Heart right ventricle (tissue), 16 donors: ENCODE measurements at regions not wholly inside any gene's neighbourhood (a gene's known extent, or its start where the extent isn't known, plus 50 kb on each side); places are given as distances from the start of the nearest gene placed in this dataset.

Source experiments
- ATAC-seq, 8 donors: fragments of 200-7000 bp; cut with Tn5 transposase; one replicate each; pipeline ENCODE4 v1.9.1; 2020; ENCODE audit warnings: mild to moderate bottlenecking in 8 of 8, moderate library complexity in 8 of 8, moderate number of reproducible peaks in 1 of 8
- DNase-seq, 2 donors: peaks; one replicate each; pipeline ENCODE4 v3.0.0-alpha.2; 2020
- H3K27ac ChIP-seq, 10 donors: fragments of 200-600 bp; sonication (generic) in 2 of 10; one replicate each; pipeline versions ENCODE4 v1.5.0 to v1.8.0; 2020 to 2022; ENCODE audit warnings: mild to moderate bottlenecking in 3 of 10
- H3K27me3 ChIP-seq, 7 donors: fragments of 200-600 bp; one replicate each; pipeline ENCODE4 v1.8.0; 2021 to 2022; ENCODE audit warnings: mild to moderate bottlenecking in 2 of 7
- H3K36me3 ChIP-seq, 9 donors: fragments of 200-600 bp; sonication (generic) in 1 of 9; one replicate each; pipeline versions ENCODE4 v1.5.0 to v1.8.0; 2020 to 2022; ENCODE audit warnings: mild to moderate bottlenecking in 2 of 9
- H3K4me1 ChIP-seq, 9 donors: fragments of 200-600 bp; sonication (generic) in 1 of 9; one replicate each; pipeline versions ENCODE4 v1.5.0 to v1.8.0; 2020 to 2022; ENCODE audit warnings: mild to moderate bottlenecking in 4 of 9
- H3K4me3 ChIP-seq, 10 donors: fragments of 200-600 bp; sonication (generic) in 2 of 10; one replicate each; pipeline versions ENCODE4 v1.5.0 to v1.8.0; 2020 to 2022; ENCODE audit warnings: mild to moderate bottlenecking in 7 of 10, moderate library complexity in 2 of 10
- H3K9me3 ChIP-seq, 11 donors: fragments of 200-600 bp in 10 of 11; sonication (generic) in 2 of 11; one replicate each; pipeline versions ENCODE4 v1.5.0 to v1.8.0; 2013 to 2022; ENCODE audit warnings: mild to moderate bottlenecking in 2 of 11, control low read depth in 1 of 11, moderate library complexity in 1 of 11
- WGBS, 2 donors: extraction: QIAGEN DNeasy Blood & Tissue Kit; methylation state at CpG; one replicate each; pipeline ENCODE4 v1.1.7; 2013; ENCODE audit warnings: inconsistent platforms in 1 of 2; 5-methylcytosine and 5-hydroxymethylcytosine counted together
- intact Hi-C, 10 donors: fragments of 100-400 bp; cut with DNase I; formaldehyde crosslinking; loops; one replicate each; pipeline versions ENCODE4 v1.11.1 to v1.14.2; 2022
- TF ChIP-seq, protein P1 (sequence below), 9 donors: fragments of 200-600 bp; sonication (generic) in 2 of 9; IDR thresholded peaks; one replicate each; pipeline versions ENCODE4 v1.5.0 to v1.8.0; 2021 to 2022; ENCODE audit warnings: antibody characterized with exemption in 9 of 9, mild to moderate bottlenecking in 5 of 9, moderate library complexity in 1 of 9
- donor health status: Arrhythmogenic right ventricular cardiomyopathy.
- donor health status: ischemic (EF 13 %, LVEDD 7.1; RV severe dilation, severe dysfunction).
- donor health status: healthy with polysubstance abuse.
- donor health status: DM: no; HTN: yes; CAD: no.
- donor health status: DM: no; HTN: no; CAD: no.
- donor health status: ischemic (EF 25% LVEDD 6.9; RV normal size, moderate dysfunction).
- donor health status: ischemic (EF 25% LVEDD 5.7; RV mildly dilated, moderate dysfunction).
- donor health status: healthy.
- donor health status: DM: yes; HTN: yes; CAD: no.
- donor health status: Ischemic cardiomyopathy.
- donor health status: ischemic (EF 35%, LVEDD 5.7; RV mildly dilated, moderate dysfunction).
- donor health status: nonischemic (EF 11% LVEDD 7.7; RV severe dilation, severe dysfunction).
- donor health status: DM: yes; HTN: yes; CAD: no.
- donor health status: PGD.
- donor health status: ischemic (EF 29% LVEDD 5.4; RV normal size, mild dysfunction).
- donor health status: nonischemic (EF 23%, LVEDD 6.1; RV moderate dilation, normal function).

- TF ChIP-seq, protein P1, sequence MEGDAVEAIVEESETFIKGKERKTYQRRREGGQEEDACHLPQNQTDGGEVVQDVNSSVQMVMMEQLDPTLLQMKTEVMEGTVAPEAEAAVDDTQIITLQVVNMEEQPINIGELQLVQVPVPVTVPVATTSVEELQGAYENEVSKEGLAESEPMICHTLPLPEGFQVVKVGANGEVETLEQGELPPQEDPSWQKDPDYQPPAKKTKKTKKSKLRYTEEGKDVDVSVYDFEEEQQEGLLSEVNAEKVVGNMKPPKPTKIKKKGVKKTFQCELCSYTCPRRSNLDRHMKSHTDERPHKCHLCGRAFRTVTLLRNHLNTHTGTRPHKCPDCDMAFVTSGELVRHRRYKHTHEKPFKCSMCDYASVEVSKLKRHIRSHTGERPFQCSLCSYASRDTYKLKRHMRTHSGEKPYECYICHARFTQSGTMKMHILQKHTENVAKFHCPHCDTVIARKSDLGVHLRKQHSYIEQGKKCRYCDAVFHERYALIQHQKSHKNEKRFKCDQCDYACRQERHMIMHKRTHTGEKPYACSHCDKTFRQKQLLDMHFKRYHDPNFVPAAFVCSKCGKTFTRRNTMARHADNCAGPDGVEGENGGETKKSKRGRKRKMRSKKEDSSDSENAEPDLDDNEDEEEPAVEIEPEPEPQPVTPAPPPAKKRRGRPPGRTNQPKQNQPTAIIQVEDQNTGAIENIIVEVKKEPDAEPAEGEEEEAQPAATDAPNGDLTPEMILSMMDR (IDR thresholded peaks at IDR 0.05): no peak
- Histone ChIP-seq H3K36me3 (no peaks in the 10 kb centered on the region), H3K27me3 (peaks cover 0 to 13% (median 6%) of the 10 kb centered on the region in 7 donors), H3K4me1 (no peaks in the 10 kb centered on the region), H3K4me3 (no peak overlapping the region), H3K9me3 (peaks cover 0 to 4% (median 0%) of the 10 kb centered on the region in 11 donors), H3K27ac (no peak overlapping the region)
- intact Hi-C loops: no loop called here
- ATAC-seq (no peak), DNase-seq (no peak)
- 95 to 100% methylated on average over 2 of the region's 2 CpGs for WGBS, 2 donors
Measured at GRCh38 chr9:113781381-113781780, 94.7 kb upstream of the ZNF618 start.

DNA sequence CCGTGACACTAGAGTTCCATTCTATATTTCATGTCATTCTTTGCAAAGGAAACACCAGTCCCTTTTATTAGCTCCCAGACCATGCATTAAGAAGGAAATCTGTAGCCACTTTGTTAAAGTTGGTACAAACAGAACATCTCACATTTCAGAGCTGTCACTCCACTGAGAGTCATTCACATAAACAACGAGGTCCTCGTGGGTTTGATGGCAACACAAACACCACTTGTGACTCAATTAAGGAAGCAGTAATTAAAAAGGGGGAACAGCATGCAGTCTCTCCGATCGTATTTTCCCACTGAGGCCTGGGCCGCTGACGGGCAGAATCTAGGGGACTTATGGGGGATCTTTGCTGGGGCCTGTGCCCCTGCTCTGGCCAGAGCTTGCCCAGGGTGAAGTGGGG lies 94.2 kb upstream of the ZNF618 start:
- Histone ChIP-seq H3K4me1 (no peaks in the 10 kb centered on the region), H3K9me3 (peaks cover 0 to 4% (median 0%) of the 10 kb centered on the region in 11 donors), H3K27ac (no peak overlapping the region), H3K4me3 (no peak overlapping the region), H3K36me3 (no peaks in the 10 kb centered on the region), H3K27me3 (peaks cover 0 to 13% (median 6%) of the 10 kb centered on the region in 7 donors)
- WGBS, 2 donors: 81 to 88% methylated on average over 7 of the region's 7 CpGs
- intact Hi-C loops: no loop called here
- no peak for DNase-seq
- no peak for ATAC-seq
- TF ChIP-seq, protein P1 (IDR thresholded peaks at IDR 0.05): no peak

DNA sequence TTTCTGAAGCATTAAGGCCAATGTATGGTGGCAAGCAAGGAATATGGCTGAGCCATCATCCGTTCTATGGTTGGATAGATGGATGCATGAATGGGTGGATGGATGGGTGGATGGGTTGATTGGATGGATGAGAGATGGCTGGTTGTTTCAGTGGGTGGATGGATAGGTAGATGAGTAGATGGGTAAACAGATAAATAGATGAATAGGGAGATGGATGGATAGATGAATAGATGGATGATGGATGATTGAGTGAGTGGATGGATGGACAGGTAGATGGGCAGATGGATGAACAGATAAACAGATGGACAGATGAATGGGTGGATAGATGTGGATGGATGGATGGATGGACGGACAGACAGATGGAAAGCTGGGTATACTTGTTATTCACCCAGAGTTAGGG lies 92.6 kb upstream of the ZNF618 start:
- DNase-seq: no peak
- TF ChIP-seq, protein P1 (IDR thresholded peaks at IDR 0.05): no peak
- H3K27ac ChIP-seq: no peak overlapping the region
- no peak for ATAC-seq
- no peak overlapping the region for H3K4me3 ChIP-seq
- H3K36me3 ChIP-seq: no peaks in the 10 kb centered on the region
- 94 to 96% methylated on average over 2 of the region's 2 CpGs for WGBS, 2 donors
- peaks cover 0 to 17% (median 6%) of the 10 kb centered on the region in 7 donors for H3K27me3 ChIP-seq
- H3K9me3 ChIP-seq: no peaks in the 10 kb centered on the region
- intact Hi-C loops: no loop called here
- no peaks in the 10 kb centered on the region for H3K4me1 ChIP-seq

GRCh38 chr9:113785334-113785733 lies 90.8 kb upstream of the ZNF618 start:
- no peak overlapping the region for H3K27ac ChIP-seq
- H3K36me3 ChIP-seq: no peaks in the 10 kb centered on the region
- H3K27me3 ChIP-seq: peaks cover 0 to 26% (median 0%) of the 10 kb centered on the region in 7 donors
- ATAC-seq (peak in 4 of 8 donors; percentile 24 to 74 (median 58)), DNase-seq (peak; percentile 19 to 55)
- no peak overlapping the region for H3K4me3 ChIP-seq
- intact Hi-C loops: loop anchor here in 1 of 10 donors (5.0 kb wide), 1 partner anchor 48 kb away; no protein-coding TSS in a partner anchor
- no peaks in the 10 kb centered on the region for H3K4me1 ChIP-seq
- TF ChIP-seq, protein P1 (IDR thresholded peaks at IDR 0.05): no peak
- H3K9me3 ChIP-seq: no peaks in the 10 kb centered on the region
- 76 to 79% methylated on average over 6 of the region's 6 CpGs for WGBS, 2 donors
